Caki2 (cell line): ENCODE measurements at regions not wholly inside any gene's neighbourhood (a gene's known extent, or its start where the extent isn't known, plus 50 kb on each side); places are given as distances from the start of the nearest gene placed in this dataset.
"Not testable (repeated sequence)": the region's sequence is repeated elsewhere in the genome, so short reads cannot be mapped to it uniquely, and the experiment has no call there.

ENCODE experiments used
- DNase-seq: peaks from one replicate; pipeline ENCODE4 v3.0.0-alpha.2; 2015; ENCODE audit warnings: low read depth
- in situ Hi-C: cut with HindIII; loops from 2 replicates; pipeline ENCODE4 v1.10.0; 2016; ENCODE audit warnings: low sequenced_read_pairs, low pct_unique_long_range_greater_than_20kb, mixed read lengths

- in situ Hi-C loops, result no loop called here
- DNase-seq, result no peak
Measured at GRCh38 chr16:27600381-27600780, 50.4 kb downstream of the KATNIP start.

- in situ Hi-C loops, result no loop called here
- DNase-seq, result no peak
Measured at GRCh38 chr16:27602103-27602502, 52.2 kb downstream of the KATNIP start.

- in situ Hi-C loops, result not testable (repeated sequence)
- peak; percentile 32 for DNase-seq
Measured at GRCh38 chr16:27605500-27606106, 55.7 kb downstream of the KATNIP start.

- DNase-seq, result peak; percentile 42
- in situ Hi-C loops, result no loop called here
Measured at GRCh38 chr16:27611340-27611739, 61.4 kb downstream of the KATNIP start.

GRCh38 chr16:27613238-27613791, 63.4 kb downstream of the KATNIP start:
- DNase-seq, result no peak
- in situ Hi-C loops, result no loop called here

GRCh38 chr16:27617665-27618064, 67.7 kb downstream of the KATNIP start:
- in situ Hi-C loops, result no loop called here
- DNase-seq, result peak; percentile 19

GRCh38 chr16:27618165-27618564, 68.2 kb downstream of the KATNIP start:
- in situ Hi-C loops, result no loop called here
- DNase-seq, result no peak

- in situ Hi-C loops, result no loop called here
- no peak for DNase-seq
Measured at GRCh38 chr16:27618606-27619327, 68.8 kb downstream of the KATNIP start.

- in situ Hi-C loops, result no loop called here
- no peak for DNase-seq
Measured at GRCh38 chr16:27620541-27620940, 70.6 kb downstream of the KATNIP start.

GRCh38 chr16:27624154-27625049, 74.5 kb downstream of the KATNIP start:
- in situ Hi-C loops, result no loop called here

GRCh38 chr16:27625050-27625697, 75.2 kb downstream of the KATNIP start:
- in situ Hi-C loops, result no loop called here
- DNase-seq, result peak; percentile 45

More at GRCh38 chr16:27624154-27625049, 74.5 kb downstream of the KATNIP start:
- DNase-seq, result no peak

GRCh38 chr16:27627136-27627535, 77.2 kb downstream of the KATNIP start:
- in situ Hi-C loops, result no loop called here
- no peak for DNase-seq

GRCh38 chr16:27628241-27628942, 78.4 kb downstream of the KATNIP start:
- DNase-seq, result no peak
- in situ Hi-C loops, result no loop called here

- DNase-seq, in situ Hi-C loops: not testable (repeated sequence)
Measured at GRCh38 chr16:27628943-27629462, 79.1 kb downstream of the KATNIP start.

- no peak for DNase-seq
- in situ Hi-C loops, result no loop called here
Measured at GRCh38 chr16:27632216-27632615, 82.3 kb downstream of the KATNIP start.

GRCh38 chr16:27633221-27633620, 83.3 kb downstream of the KATNIP start:
- in situ Hi-C loops, result no loop called here
- no peak for DNase-seq

- in situ Hi-C loops, result no loop called here
- no peak for DNase-seq
Measured at GRCh38 chr16:27633721-27634120, 83.8 kb downstream of the KATNIP start.
